ENCODE measurements at regions not wholly inside any gene's neighbourhood (a gene's known extent, or its start where the extent isn't known, plus 50 kb on each side); places are given as distances from the start of the nearest gene placed in this dataset.

- no peak for TF ChIP-seq CTCF (IDR thresholded peaks at IDR 0.05)
- TF ChIP-seq CREM (CRISPR knock-in tag; IDR thresholded peaks at IDR 0.05), result no peak
- TF ChIP-seq ZNF317 (CRISPR knock-in tag; IDR thresholded peaks at IDR 0.05; ENCODE audit: borderline replicate concordance, low read depth), result no peak
- TF ChIP-seq ZSCAN18 (CRISPR knock-in tag; IDR thresholded peaks at IDR 0.05), result no peak
- no peak for TF ChIP-seq E2F5 (CRISPR knock-in tag; IDR thresholded peaks at IDR 0.05)
- TF ChIP-seq IRF2 (CRISPR knock-in tag; IDR thresholded peaks at IDR 0.05; ENCODE audit: borderline replicate concordance, low read depth), result no peak
- no peak for TF ChIP-seq NFYB (CRISPR knock-in tag; conservative IDR thresholded peaks at IDR 0.05; ENCODE audit: low read depth)
- no peak for TF ChIP-seq CREB1 (CRISPR knock-in tag; IDR thresholded peaks at IDR 0.05)
- TF ChIP-seq NR1H2 (CRISPR knock-in tag; IDR thresholded peaks at IDR 0.05), result no peak
- TF ChIP-seq TEAD4 (CRISPR knock-in tag; IDR thresholded peaks at IDR 0.05), result no peak
- no peak for TF ChIP-seq CDX4 (CRISPR knock-in tag; IDR thresholded peaks at IDR 0.05; ENCODE audit: borderline replicate concordance)
- TF ChIP-seq ZNF263 (CRISPR knock-in tag; IDR thresholded peaks at IDR 0.05; ENCODE audit: low read depth), result no peak
- no peak for TF ChIP-seq TCF7 (CRISPR knock-in tag; IDR thresholded peaks at IDR 0.05; ENCODE audit: low read depth)
Observed at GRCh38 chr5:173688703-173689102, 72.3 kb upstream of the BOD1 start.

Data from WTC11 (cell line).